ENCODE measurements at regions not wholly inside any gene's neighbourhood (a gene's known extent, or its start where the extent isn't known, plus 50 kb on each side); places are given as distances from the start of the nearest gene placed in this dataset.

DNA sequence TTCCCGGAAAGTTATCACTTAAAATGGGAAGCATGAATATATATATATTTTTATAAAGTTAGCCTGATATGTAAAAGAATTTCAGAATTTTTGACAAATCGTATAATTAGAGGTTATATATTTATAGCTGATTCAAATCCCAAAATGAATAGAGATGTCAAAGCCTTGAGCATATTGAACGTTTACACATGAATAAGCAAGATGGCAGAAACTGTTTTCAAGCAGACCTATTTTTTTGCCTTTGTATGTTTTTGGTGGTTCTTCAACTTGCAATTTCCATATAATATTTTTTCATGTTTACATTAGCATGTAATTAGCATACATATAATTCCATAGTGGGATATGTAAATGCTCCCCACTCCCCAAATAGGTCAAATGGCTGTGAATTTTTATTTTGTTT lies 189.9 kb downstream of the PRL start:
- no peak for DNase-seq (ENCODE audit: low read depth)
- TF ChIP-seq, protein P1, sequence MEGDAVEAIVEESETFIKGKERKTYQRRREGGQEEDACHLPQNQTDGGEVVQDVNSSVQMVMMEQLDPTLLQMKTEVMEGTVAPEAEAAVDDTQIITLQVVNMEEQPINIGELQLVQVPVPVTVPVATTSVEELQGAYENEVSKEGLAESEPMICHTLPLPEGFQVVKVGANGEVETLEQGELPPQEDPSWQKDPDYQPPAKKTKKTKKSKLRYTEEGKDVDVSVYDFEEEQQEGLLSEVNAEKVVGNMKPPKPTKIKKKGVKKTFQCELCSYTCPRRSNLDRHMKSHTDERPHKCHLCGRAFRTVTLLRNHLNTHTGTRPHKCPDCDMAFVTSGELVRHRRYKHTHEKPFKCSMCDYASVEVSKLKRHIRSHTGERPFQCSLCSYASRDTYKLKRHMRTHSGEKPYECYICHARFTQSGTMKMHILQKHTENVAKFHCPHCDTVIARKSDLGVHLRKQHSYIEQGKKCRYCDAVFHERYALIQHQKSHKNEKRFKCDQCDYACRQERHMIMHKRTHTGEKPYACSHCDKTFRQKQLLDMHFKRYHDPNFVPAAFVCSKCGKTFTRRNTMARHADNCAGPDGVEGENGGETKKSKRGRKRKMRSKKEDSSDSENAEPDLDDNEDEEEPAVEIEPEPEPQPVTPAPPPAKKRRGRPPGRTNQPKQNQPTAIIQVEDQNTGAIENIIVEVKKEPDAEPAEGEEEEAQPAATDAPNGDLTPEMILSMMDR (IDR thresholded peaks at IDR 0.05; ENCODE audit: insufficient read depth, low read length): no peak

DNA sequence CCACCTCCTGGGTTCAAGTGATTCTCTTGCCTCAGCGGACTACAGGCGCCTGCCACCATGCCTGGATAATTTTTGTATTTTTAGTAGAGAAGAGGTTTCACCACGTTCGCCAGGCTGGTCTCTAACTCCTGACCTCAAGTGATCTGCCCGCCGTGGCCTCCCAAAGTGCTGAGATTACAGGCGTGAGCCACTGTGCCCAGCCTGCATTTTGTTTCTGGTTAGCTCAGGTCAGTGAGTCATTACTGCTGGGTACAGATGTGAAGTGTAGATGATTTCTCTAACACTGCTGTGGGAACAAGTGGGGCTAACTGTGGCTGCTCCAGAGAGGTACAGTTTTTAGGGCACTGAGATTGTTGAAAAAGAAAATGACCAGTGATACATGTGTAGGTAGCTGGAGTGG lies 188.6 kb downstream of the PRL start:
- peak; percentile 6 for DNase-seq (ENCODE audit: low read depth)
- TF ChIP-seq, protein P1 (IDR thresholded peaks at IDR 0.05; ENCODE audit: insufficient read depth, low read length): no peak
- H3K4me3 ChIP-seq (ENCODE audit: low read depth, low read length): no peak overlapping the region

More for the DNA sequence above, 189.9 kb downstream of the PRL start:
- H3K4me3 ChIP-seq (ENCODE audit: low read depth, low read length): no peak overlapping the region

DNA sequence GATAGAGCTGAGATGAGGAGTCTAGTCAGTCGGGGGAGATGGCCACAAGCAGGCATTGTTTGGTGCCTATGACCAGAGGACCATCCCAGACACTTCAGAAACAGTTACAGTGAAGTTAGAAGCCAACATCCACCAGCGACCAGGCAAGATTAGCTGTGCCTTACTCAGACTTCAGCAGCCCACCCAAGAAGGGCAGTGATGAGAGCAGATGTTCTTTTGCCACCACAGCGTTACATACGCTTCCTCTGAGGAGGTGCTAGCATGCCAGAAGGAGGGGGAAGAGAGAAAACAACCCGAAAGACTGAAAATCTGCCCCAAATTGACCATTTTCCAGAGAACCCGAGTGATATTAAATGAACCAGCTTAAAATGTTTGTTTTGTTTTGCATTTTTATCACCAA lies 186.8 kb downstream of the PRL start:
- DNase-seq (ENCODE audit: low read depth): no peak

DNA sequence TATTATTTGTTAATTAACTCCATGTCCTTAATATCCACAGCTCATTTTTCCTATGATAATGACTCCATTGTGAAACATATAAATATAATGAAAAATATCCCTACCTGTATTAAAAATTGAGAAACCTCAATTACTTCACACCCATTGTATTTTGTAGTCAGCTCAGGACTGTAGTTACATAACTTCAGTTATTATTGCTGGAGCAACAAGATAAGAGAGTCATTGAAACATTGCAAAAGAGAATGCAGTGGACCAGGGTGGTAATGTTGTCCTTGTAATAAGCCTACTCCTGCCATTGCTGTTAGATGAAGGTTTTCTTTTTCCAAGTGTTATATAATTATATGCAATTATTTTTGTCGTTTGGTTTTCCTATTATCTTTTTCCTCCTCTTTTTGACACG lies 184.4 kb downstream of the PRL start:
- DNase-seq (ENCODE audit: low read depth): peak; percentile 86
- no peak overlapping the region for H3K4me3 ChIP-seq (ENCODE audit: low read depth, low read length)
- TF ChIP-seq, protein P1 (IDR thresholded peaks at IDR 0.05; ENCODE audit: insufficient read depth, low read length): no peak

More for the DNA sequence above, 186.8 kb downstream of the PRL start:
- TF ChIP-seq, protein P1 (IDR thresholded peaks at IDR 0.05; ENCODE audit: insufficient read depth, low read length): no peak
- H3K4me3 ChIP-seq (ENCODE audit: low read depth, low read length): no peak overlapping the region

DNA sequence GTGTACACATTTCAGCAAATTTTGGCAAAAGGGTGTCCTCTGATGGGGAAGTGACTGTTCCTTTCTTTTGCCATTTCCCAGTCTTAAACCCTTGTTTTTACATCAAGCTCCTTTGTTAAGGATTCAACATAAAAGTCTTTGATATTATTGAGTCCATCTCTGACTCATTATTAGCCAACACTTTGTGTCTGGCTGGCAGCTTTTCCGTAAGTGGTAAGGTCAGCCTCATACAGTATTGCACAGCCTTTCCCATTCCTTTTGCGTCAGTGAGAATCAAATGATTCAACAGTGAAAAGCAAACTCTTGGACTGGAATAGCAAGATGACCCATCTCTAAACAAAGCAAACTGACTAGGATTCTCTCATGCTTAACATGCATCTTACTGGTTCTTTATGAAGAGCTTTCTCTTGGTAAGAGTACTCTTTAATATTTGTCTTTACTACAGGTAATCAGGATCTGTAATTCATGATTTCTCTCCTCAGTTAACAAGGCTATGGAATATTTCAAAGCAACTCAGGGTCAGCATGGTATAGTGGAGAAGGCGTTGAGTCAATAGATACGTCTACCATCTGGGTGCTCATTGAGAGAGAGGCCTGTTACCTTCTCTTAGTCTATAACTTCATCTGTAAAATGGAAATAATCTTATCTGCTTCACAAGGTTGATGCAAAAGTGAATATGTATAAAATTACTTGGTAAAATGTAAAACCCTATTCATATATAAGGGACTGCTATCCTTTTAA lies 183.6 kb downstream of the PRL start:
- H3K4me3 ChIP-seq (ENCODE audit: low read depth, low read length): no peak overlapping the region
- peak; percentile 99 for DNase-seq (ENCODE audit: low read depth)
- TF ChIP-seq, protein P1 (IDR thresholded peaks at IDR 0.05; ENCODE audit: insufficient read depth, low read length): no peak

DNA sequence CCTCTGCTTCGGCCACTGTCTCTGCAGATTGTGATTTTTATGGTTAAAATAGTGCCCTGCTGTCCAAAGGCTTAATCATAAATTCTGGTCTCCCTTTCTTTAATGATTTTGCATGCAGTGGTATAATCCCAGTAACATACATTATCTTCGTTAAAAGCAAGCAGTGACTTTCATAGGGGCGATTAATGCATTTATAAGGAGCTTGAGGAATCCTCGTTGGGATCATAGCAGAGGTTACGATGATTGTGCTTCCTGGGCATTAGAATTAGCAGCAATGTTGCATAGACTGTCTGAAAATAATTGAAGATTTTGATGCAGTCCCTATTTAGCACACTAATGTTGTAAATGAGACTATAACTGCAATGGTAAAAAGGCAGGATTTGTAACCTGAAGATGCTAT lies 181.3 kb downstream of the PRL start:
- DNase-seq (ENCODE audit: low read depth): no peak
- H3K4me3 ChIP-seq (ENCODE audit: low read depth, low read length): no peak overlapping the region
- TF ChIP-seq, protein P1 (IDR thresholded peaks at IDR 0.05; ENCODE audit: insufficient read depth, low read length): no peak

DNA sequence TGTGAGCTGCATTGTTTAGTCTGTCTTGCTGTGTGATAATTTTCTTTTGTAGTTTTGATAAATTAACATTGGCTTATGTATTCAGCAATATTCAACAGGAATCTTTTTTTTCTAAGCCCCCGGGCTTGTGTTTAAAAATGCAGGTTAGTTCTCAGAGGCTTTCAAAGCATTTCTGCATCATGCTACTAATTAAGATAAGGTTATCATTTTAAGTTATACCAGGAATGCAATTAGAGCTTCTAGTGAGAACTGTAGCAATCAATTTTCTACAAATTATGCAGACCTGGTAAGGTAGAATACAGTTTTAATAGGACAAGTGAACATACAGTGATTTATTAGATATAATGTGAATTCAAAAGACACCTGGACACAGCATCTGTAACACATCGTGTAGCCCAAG lies 179.2 kb downstream of the PRL start:
- TF ChIP-seq, protein P1 (IDR thresholded peaks at IDR 0.05; ENCODE audit: insufficient read depth, low read length): no peak
- H3K4me3 ChIP-seq (ENCODE audit: low read depth, low read length): no peak overlapping the region
- no peak for DNase-seq (ENCODE audit: low read depth)
